Thymus (tissue), 11 donors: ENCODE measurements at regions not wholly inside any gene's neighbourhood (a gene's known extent, or its start where the extent isn't known, plus 50 kb on each side); places are given as distances from the start of the nearest gene placed in this dataset.
"Not testable (repeated sequence)": the region's sequence is repeated elsewhere in the genome, so short reads cannot be mapped to it uniquely, and the experiment has no call there.

Experiments used
- DNase-seq, 9 donors: peaks; one replicate each; pipeline ENCODE4 v3.0.0-alpha.2; 2013; ENCODE audit warnings: low spot score in 9 of 9, low read depth in 6 of 9, missing footprints in 1 of 9
- H3K27ac ChIP-seq, 2 donors: one replicate each; pipeline ENCODE4 v1.5.1; 2013; ENCODE audit warnings: control low read depth in 1 of 2, low read depth in 1 of 2, low read length in 1 of 2, mild to moderate bottlenecking in 1 of 2, moderate library complexity in 1 of 2
- H3K27me3 ChIP-seq, 2 donors: one replicate each; pipeline ENCODE4 v1.5.1; 2013; ENCODE audit warnings: low read length in 1 of 2; ENCODE audit not compliant: control insufficient read depth in 2 of 2, insufficient read depth in 1 of 2
- H3K36me3 ChIP-seq, 2 donors: one replicate each; pipeline ENCODE4 v1.5.1; 2013; ENCODE audit warnings: low read length in 1 of 2, mild to moderate bottlenecking in 1 of 2, moderate library complexity in 1 of 2; ENCODE audit not compliant: control insufficient read depth in 2 of 2, insufficient read depth in 2 of 2
- H3K4me1 ChIP-seq, 2 donors: one replicate each; pipeline ENCODE4 v1.5.1; 2013; ENCODE audit warnings: low read length in 2 of 2; ENCODE audit not compliant: control insufficient read depth in 2 of 2, insufficient read depth in 2 of 2
- H3K4me3 ChIP-seq, 2 donors: one replicate each; pipeline ENCODE4 v1.5.1; 2013; ENCODE audit warnings: low read length in 2 of 2, control low read depth in 1 of 2, mild to moderate bottlenecking in 1 of 2
- H3K9me3 ChIP-seq, 2 donors: one replicate each; pipeline ENCODE4 v1.5.1; 2013; ENCODE audit warnings: low read length in 1 of 2, mild to moderate bottlenecking in 1 of 2; ENCODE audit not compliant: control insufficient read depth in 2 of 2, insufficient read depth in 1 of 2
- WGBS: extraction: QIAGEN DNeasy Blood & Tissue Kit; methylation state at CpG from one replicate; pipeline ENCODE4 v1.1.7; 2013; 5-methylcytosine and 5-hydroxymethylcytosine counted together
- donor health status: healthy.

DNA sequence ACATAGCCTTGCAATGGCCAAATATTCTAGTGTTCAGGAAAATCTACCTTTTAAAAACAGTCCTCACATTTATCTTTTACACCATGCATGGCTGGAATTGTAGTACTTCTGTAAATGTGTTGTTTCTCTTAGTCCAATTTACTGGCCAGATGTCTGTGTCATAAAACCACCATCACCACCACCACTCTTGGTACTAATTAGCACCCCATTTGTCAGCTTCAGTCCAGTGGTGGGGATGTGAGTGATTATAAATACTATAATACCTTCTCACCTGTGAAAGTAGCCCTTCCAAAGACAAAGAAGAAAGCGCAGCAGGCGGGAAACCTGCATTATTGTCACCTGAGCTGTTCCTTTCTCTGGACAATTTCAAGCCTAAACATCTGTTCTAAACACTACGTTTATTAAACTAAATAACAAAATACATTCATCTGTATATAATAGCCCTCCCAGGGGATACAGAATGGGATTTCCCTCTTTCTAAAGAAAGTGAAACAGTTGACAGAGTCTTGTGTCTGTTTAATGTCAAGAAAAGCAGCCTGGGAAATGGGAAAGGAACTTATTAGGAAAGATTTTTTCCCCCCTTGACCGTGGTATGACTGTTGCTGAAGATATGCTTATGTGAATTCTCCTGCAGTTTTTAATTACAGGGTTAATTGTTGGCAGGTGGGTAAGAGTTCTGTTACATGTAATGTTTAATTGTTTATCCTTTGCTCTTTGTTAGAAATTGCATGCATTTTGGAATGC is 144.5 kb upstream of the NUDT12 start:
- Histone ChIP-seq H3K4me3 (no peak overlapping the region), H3K36me3 (no peaks in the 10 kb centered on the region), H3K27me3 (no peaks in the 10 kb centered on the region), H3K27ac (no peak overlapping the region), H3K9me3 (no peaks in the 10 kb centered on the region), H3K4me1 (no peaks in the 10 kb centered on the region)
- no peak for DNase-seq
- WGBS, result 85% methylated on average over 4 of the region's 4 CpGs

GRCh38 chr5:103703617-103704016 is 141.0 kb upstream of the NUDT12 start:
- H3K9me3 ChIP-seq, result no peaks in the 10 kb centered on the region
- WGBS, result 88% methylated on average over 3 of the region's 3 CpGs
- no peak overlapping the region for H3K4me3 ChIP-seq
- H3K27ac ChIP-seq, result no peak overlapping the region
- H3K27me3 ChIP-seq, result no peaks in the 10 kb centered on the region
- no peaks in the 10 kb centered on the region for H3K36me3 ChIP-seq
- no peak for DNase-seq
- H3K4me1 ChIP-seq, result no peaks in the 10 kb centered on the region

DNA sequence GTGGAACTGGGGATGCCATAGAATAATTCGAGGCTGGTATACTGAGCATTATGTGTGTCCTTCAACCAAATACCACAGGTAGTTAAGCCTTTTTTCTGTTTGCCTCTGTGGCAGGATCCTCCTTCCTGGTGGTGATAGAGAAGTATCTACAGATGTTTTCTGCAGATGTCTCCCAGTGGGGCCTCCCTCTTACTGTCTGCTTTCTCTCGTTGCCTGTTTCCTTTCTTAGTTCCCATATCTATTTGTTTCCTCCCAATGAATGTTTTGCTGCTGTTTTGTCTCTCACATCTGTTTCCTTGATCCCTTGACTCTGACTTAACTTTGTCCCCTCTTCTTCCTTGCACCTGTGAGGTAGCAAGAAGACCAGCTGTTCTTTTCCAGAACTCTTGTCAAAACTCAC is 130.9 kb upstream of the NUDT12 start:
- H3K27me3 ChIP-seq, result no peaks in the 10 kb centered on the region
- no peaks in the 10 kb centered on the region for H3K4me1 ChIP-seq
- no peaks in the 10 kb centered on the region for H3K36me3 ChIP-seq
- H3K4me3 ChIP-seq, result no peak overlapping the region
- no peak for DNase-seq
- H3K9me3 ChIP-seq, result no peaks in the 10 kb centered on the region
- 47% methylated on average over 2 of the region's 2 CpGs for WGBS
- H3K27ac ChIP-seq, result no peak overlapping the region

- DNase-seq, result no peak
- Histone ChIP-seq H3K27me3 (no peaks in the 10 kb centered on the region), H3K9me3 (no peaks in the 10 kb centered on the region), H3K36me3 (no peaks in the 10 kb centered on the region), H3K4me3 (no peak overlapping the region), H3K27ac (no peak overlapping the region), H3K4me1 (no peaks in the 10 kb centered on the region)
- 92% methylated on average over 1 of the region's 1 CpG for WGBS
Measured at GRCh38 chr5:103690676-103691075, 128.1 kb upstream of the NUDT12 start.

GRCh38 chr5:103679873-103680272 is 117.3 kb upstream of the NUDT12 start:
- Histone ChIP-seq H3K27ac (no peak overlapping the region), H3K4me1 (no peaks in the 10 kb centered on the region), H3K36me3 (no peaks in the 10 kb centered on the region), H3K4me3 (no peak overlapping the region), H3K27me3 (no peaks in the 10 kb centered on the region), H3K9me3 (no peaks in the 10 kb centered on the region)
- DNase-seq, result no peak
- 77% methylated on average over 3 of the region's 3 CpGs for WGBS

DNA sequence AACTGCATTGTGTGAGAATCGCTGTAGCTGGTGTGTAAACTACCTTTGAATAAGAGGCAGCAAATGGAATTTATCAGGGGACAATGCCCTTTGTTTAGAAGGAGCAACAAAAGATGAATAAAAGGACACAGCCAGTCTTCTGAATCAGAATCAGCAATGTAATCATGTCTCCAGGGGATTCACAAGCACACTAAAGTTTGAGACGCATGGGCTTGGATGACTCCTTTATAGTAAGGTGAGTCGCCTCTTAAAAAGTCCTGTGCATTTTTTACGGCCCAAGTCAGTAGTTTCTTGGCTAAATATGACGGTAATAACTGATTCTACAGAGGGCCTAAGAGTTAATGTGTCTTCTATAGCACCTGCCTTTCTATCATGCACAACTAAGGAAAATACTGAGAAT is 113.6 kb upstream of the NUDT12 start:
- H3K27ac ChIP-seq, H3K4me3 ChIP-seq, H3K9me3 ChIP-seq, DNase-seq, H3K27me3 ChIP-seq, H3K4me1 ChIP-seq, H3K36me3 ChIP-seq: not testable (repeated sequence)
- 88% methylated on average over 4 of the region's 5 CpGs for WGBS

DNA sequence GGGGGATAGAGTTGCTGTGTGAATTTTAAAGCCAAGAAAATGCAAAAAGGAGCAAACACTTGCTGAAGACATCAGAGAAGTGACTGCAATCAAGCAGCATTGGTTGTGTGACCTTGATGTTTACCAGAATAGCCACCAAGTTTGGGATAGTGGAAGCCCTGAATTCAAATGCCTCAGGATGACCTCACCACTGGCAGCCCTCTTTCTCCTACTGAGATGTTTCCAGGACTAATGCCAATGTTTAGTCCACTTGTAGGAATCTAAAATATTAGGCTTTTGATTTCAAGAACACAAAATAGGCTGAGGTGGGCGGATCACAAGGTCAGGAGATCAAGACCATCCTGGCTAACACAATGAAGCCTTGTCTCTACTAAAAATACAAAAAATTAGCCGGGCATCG is 112.2 kb upstream of the NUDT12 start:
- DNase-seq, result no peak
- WGBS, result 90% methylated on average over 3 of the region's 3 CpGs
- H3K4me1 ChIP-seq, result no peaks in the 10 kb centered on the region

DNA sequence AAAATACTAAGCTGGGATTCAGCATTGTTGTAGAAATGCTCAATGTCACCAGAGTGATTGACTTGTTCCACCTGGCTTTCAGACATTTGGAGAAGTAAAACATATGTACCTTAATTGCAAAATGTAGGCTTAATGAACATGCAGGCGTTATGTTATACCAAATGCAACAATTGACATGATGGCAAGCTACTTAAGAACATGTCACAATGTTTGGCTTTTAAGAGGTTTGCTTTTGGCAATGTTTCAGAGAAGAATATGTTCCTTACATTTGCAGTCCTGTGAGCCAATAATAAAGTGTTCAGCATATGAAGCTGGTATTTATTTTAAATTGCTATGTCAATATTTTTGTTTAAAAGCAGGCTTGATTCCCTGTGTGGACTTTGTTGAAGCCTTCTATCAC is 111.7 kb upstream of the NUDT12 start:
- H3K27me3 ChIP-seq, result no peaks in the 10 kb centered on the region
- H3K9me3 ChIP-seq, result no peaks in the 10 kb centered on the region
- no peaks in the 10 kb centered on the region for H3K36me3 ChIP-seq
- H3K27ac ChIP-seq, result no peak overlapping the region
- no peaks in the 10 kb centered on the region for H3K4me1 ChIP-seq
- WGBS, result 83% methylated on average over 1 of the region's 1 CpG
- no peak overlapping the region for H3K4me3 ChIP-seq
- no peak for DNase-seq

More for the DNA sequence above, 112.2 kb upstream of the NUDT12 start:
- no peak overlapping the region for H3K27ac ChIP-seq
- H3K27me3 ChIP-seq, result no peaks in the 10 kb centered on the region
- H3K36me3 ChIP-seq, result no peaks in the 10 kb centered on the region
- no peaks in the 10 kb centered on the region for H3K9me3 ChIP-seq
- H3K4me3 ChIP-seq, result no peak overlapping the region

GRCh38 chr5:103669615-103670014 is 107.0 kb upstream of the NUDT12 start:
- 92% methylated on average over 5 of the region's 5 CpGs for WGBS
- no peaks in the 10 kb centered on the region for H3K4me1 ChIP-seq
- H3K36me3 ChIP-seq, result no peaks in the 10 kb centered on the region
- H3K9me3 ChIP-seq, result peaks cover 0 to 3% of the 10 kb centered on the region in 2 donors
- no peak overlapping the region for H3K4me3 ChIP-seq
- no peak for DNase-seq
- no peak overlapping the region for H3K27ac ChIP-seq
- no peaks in the 10 kb centered on the region for H3K27me3 ChIP-seq
